ENCODE measurements at regions not wholly inside any gene's neighbourhood (a gene's known extent, or its start where the extent isn't known, plus 50 kb on each side); places are given as distances from the start of the nearest gene placed in this dataset.

DNA sequence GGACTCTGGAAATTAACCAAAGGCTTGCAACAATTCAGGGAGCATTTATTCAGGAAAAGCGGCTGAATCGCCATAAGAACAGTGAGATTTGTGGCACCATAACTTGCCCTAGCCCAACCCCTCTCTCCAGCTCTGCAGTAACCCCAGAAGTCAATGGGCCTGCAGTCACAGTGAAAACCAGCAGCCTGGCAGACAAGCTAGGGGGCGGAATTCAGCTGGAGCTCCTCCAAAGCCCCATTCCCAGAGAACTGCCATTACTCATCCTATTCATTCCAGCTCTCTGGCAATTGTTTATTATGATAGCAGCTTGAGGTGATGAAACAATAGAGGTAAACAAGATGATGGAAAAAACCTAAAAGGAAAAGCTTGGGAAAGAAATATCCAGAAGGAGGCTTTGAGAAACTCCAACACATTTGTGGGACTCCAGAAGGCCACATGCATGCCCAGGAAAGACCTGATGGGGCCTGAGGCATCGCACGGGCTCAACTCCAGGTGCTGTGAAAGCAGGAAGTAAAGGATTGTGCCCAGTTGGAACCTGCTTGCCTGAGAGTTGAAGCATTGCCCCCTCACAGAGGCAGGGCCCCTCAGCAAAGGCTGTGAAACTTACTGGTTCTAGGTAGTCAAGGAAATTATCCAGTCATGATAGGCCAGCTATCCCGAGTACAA is 126.7 kb downstream of the TWIST2 start:
- dilution Hi-C loops (cut with HindIII; ENCODE audit: low sequenced_read_pairs, unreplicated experiment) (no loop called here), in situ Hi-C loops (cut with MboI; ENCODE audit: low sequenced_read_pairs) (loop anchor here (25.0 kb wide), 1 partner anchor 612 kb away; no protein-coding TSS in a partner anchor), intact Hi-C loops (cut with micrococcal nuclease) (loop anchor here (2.0 to 10.0 kb wide), 3 partner anchors 126 to 250 kb away; partner anchors contain the start of gene TWIST2)
- no peaks in the 10 kb centered on the region for H4K20me1 ChIP-seq (ENCODE audit: insufficient read depth, low read length)
- H2BK120ac ChIP-seq (ENCODE audit: low read depth, low read length), result peak overlapping the region; percentile 16; the same call in 1 of the 2 replicates
- H3K18ac ChIP-seq (ENCODE audit: low read depth, low read length), result peak overlapping the region; percentile 53
- no peak overlapping the region for H3K23ac ChIP-seq (ENCODE audit: low read depth, low read length)
- peak overlapping the region; percentile 25 for H2BK5ac ChIP-seq (ENCODE audit: low read depth, low read length, poor library complexity, severe bottlenecking)
- no peaks in the 10 kb centered on the region for H3K9me3 ChIP-seq (ENCODE audit: control insufficient read depth, insufficient read depth, low read length)
- H3K4me3 ChIP-seq (ENCODE audit: insufficient read depth, low read depth, low read length), result no peak overlapping the region
- peak overlapping the region; percentile 27 for H2AFZ ChIP-seq (replicated peaks; ENCODE audit: low read length, poor library complexity)
- peak overlapping the region; percentile 44; the same call in 1 of the 2 replicates for H3K4ac ChIP-seq (ENCODE audit: low read depth, low read length)
- H3K27ac ChIP-seq (ENCODE audit: insufficient read depth, low read length), result peak overlapping the region; percentile 48; the same call in 1 of the 2 replicates
- H4K8ac ChIP-seq (ENCODE audit: low read depth in 2 of 2, low read length in 2 of 2), result no peak overlapping the region; a peak in 1 of 4 replicates
- no TSS peak for BruUV-seq (replicated peaks)
- H3K9ac ChIP-seq (ENCODE audit: low read depth, low read length), result no peak overlapping the region
- DNase-seq, result peak; percentile 92
- peaks cover 10% of the 10 kb centered on the region for H3K4me1 ChIP-seq (ENCODE audit: control insufficient read depth, insufficient read depth, low read length)
- H3K36me3 ChIP-seq (ENCODE audit: control insufficient read depth, insufficient read depth, low read length), result no peaks in the 10 kb centered on the region
- H2AK5ac ChIP-seq (ENCODE audit: low read depth, low read length), result peak overlapping the region; percentile 18; the same call in 1 of the 2 replicates
- no peak overlapping the region for H3K56ac ChIP-seq (ENCODE audit: extremely low read depth, insufficient read depth, low read length)
- no peaks in the 10 kb centered on the region; the same call in 1 of the 2 replicates for H3K27me3 ChIP-seq (ENCODE audit: control insufficient read depth, insufficient read depth, low read length)
- WGBS, 2 experiments (ENCODE audit: extremely low coverage in 2 of 2, insufficient read length in 1 of 2), result no CpG with 5 or more reads among the region's 6 CpGs
- H3K79me1 ChIP-seq (ENCODE audit: low read depth in 1 of 2, low read length in 2 of 2), result no peaks in the 10 kb centered on the region
- H2AK9ac ChIP-seq (replicated peaks; ENCODE audit: low read depth, low read length, poor library complexity), result no peak overlapping the region
- H2BK20ac ChIP-seq (ENCODE audit: low read depth, low read length), result peak overlapping the region; percentile 16; the same call in 1 of the 2 replicates
- ChIA-PET POLR2A (ENCODE audit: unreplicated experiment) (no interaction called here), CTCF (interaction anchor here (0.6 to 1.0 kb wide), 3 partner anchors 126 to 1352 kb away, joined by 3 to 6 read pairs (median 4); no protein-coding TSS in a partner anchor)
- H3K4me2 ChIP-seq (ENCODE audit: low read depth, low read length), result peak overlapping the region; percentile 55
- H3K14ac ChIP-seq (replicated peaks; ENCODE audit: low read depth, low read length), result no peak overlapping the region
- H4K91ac ChIP-seq (ENCODE audit: insufficient read depth, low read depth, low read length), result no peak overlapping the region
- no peak overlapping the region; the same call in 2 of the 3 replicates for H2BK15ac ChIP-seq (ENCODE audit: low read depth, low read length)
- H4K5ac ChIP-seq (ENCODE audit: low read depth, low read length), result 0 out of 2 replicates have a peak overlapping the region, but pooled peaks have one; percentile 8
- H3K9me1 ChIP-seq (ENCODE audit: insufficient read depth, low read length), result peaks cover 3% of the 10 kb centered on the region; the same call in 1 of the 2 replicates
- peak; percentile 62 for ATAC-seq (ENCODE audit: low read depth)
- TF ChIP-seq SMC3 (IDR thresholded peaks at IDR 0.05; ENCODE audit: low read depth, low read length), result no peak; the same call in 1 of the 2 replicates
- peak; percentile 51 for TF ChIP-seq CTCF (conservative IDR thresholded peaks at IDR 0.05; ENCODE audit: low read depth, low read length)
- peak; percentile 89 for TF ChIP-seq RCOR1 (IDR thresholded peaks at IDR 0.05; ENCODE audit: insufficient replicate concordance, low read length)
- TF ChIP-seq CHD1 (IDR thresholded peaks at IDR 0.05; ENCODE audit: low read depth, low read length), result no peak
- TF ChIP-seq NFE2L2 (IDR thresholded peaks at IDR 0.05; ENCODE audit: low read depth, low read length), result no peak
- peak; percentile 52; the same call in 1 of the 2 replicates for TF ChIP-seq FOS (IDR thresholded peaks at IDR 0.05; ENCODE audit: low read depth, low read length)
- TF ChIP-seq, protein P1, sequence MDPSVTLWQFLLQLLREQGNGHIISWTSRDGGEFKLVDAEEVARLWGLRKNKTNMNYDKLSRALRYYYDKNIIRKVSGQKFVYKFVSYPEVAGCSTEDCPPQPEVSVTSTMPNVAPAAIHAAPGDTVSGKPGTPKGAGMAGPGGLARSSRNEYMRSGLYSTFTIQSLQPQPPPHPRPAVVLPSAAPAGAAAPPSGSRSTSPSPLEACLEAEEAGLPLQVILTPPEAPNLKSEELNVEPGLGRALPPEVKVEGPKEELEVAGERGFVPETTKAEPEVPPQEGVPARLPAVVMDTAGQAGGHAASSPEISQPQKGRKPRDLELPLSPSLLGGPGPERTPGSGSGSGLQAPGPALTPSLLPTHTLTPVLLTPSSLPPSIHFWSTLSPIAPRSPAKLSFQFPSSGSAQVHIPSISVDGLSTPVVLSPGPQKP (IDR thresholded peaks at IDR 0.05; ENCODE audit: borderline replicate concordance, low read depth, low read length), result no peak
- TF ChIP-seq MAFK (IDR thresholded peaks at IDR 0.05; ENCODE audit: low read depth, low read length), result no peak
- 0 out of 2 replicates have a peak, but pooled peaks have one; percentile 25 for TF ChIP-seq RAD21 (IDR thresholded peaks at IDR 0.05; ENCODE audit: low read length)
- 0 out of 2 replicates have a peak, but pooled peaks have one; percentile 12 for TF ChIP-seq RFX5 (IDR thresholded peaks at IDR 0.05; ENCODE audit: low read depth, low read length)
- TF ChIP-seq CEBPB (IDR thresholded peaks at IDR 0.05; ENCODE audit: low read depth, low read length), result peak; percentile 82
- 0 out of 2 replicates have a peak, but pooled peaks have one; percentile 19 for TF ChIP-seq BHLHE40 (IDR thresholded peaks at IDR 0.05; ENCODE audit: low read depth, low read length)
- TF ChIP-seq MAZ (IDR thresholded peaks at IDR 0.05; ENCODE audit: borderline replicate concordance, low read depth, low read length), result peak; percentile 57; the same call in 1 of the 2 replicates
- TF ChIP-seq MXI1 (IDR thresholded peaks at IDR 0.05; ENCODE audit: borderline replicate concordance, low read depth, low read length), result no peak
- TF ChIP-seq POLR2A (IDR thresholded peaks at IDR 0.05; ENCODE audit: low read depth, low read length), result no peak
